ENCODE measurements at regions not wholly inside any gene's neighbourhood (a gene's known extent, or its start where the extent isn't known, plus 50 kb on each side); places are given as distances from the start of the nearest gene placed in this dataset.

- TF ChIP-seq ATF2 (IDR thresholded peaks at IDR 0.05; ENCODE audit: low read length), result no peak
- TF ChIP-seq SIX5 (IDR thresholded peaks at IDR 0.05; ENCODE audit: low read depth, low read length), result no peak
- no peak for TF ChIP-seq RAD21 (IDR thresholded peaks at IDR 0.05 in 1 of 2, conservative IDR thresholded peaks at IDR 0.05 in 1 of 2; ENCODE audit: low read depth in 2 of 2, low read length in 2 of 2)
- no peak for TF ChIP-seq SP1 (IDR thresholded peaks at IDR 0.05; ENCODE audit: low read depth, low read length)
These were observed 182.0 kb downstream of the PLPP3 start (continued) for GRCh38 chr1:56397409-56397808.
